ENCODE measurements at regions not wholly inside any gene's neighbourhood (a gene's known extent, or its start where the extent isn't known, plus 50 kb on each side); places are given as distances from the start of the nearest gene placed in this dataset.

GRCh38 chr3:124276539-124277143 lies 284.7 kb upstream of the ROPN1 start:
- no peak for TF ChIP-seq CTCF (IDR thresholded peaks at IDR 0.05; ENCODE audit: insufficient read depth, low read length)
- no peak for TF ChIP-seq REST (IDR thresholded peaks at IDR 0.05; ENCODE audit: insufficient replicate concordance, low read depth)
- no peak for TF ChIP-seq SPI1 (IDR thresholded peaks at IDR 0.05; ENCODE audit: borderline replicate concordance, low read depth)
- no peak for TF ChIP-seq GABPA (IDR thresholded peaks at IDR 0.05; ENCODE audit: low read depth)
- no peak for TF ChIP-seq POLR2AphosphoS5 (IDR thresholded peaks at IDR 0.05; ENCODE audit: low read depth)
- no peak overlapping the region for H3K4me3 ChIP-seq (replicated peaks; ENCODE audit: insufficient read depth, low read length)
- no peak overlapping the region for H3K27ac ChIP-seq (replicated peaks)
- no peak for DNase-seq (ENCODE audit: low read depth in 1 of 2, low spot score in 1 of 2)
- H3K27me3 ChIP-seq (ENCODE audit: insufficient read depth, poor library complexity, severe bottlenecking) = no peaks in the 10 kb centered on the region

- Histone ChIP-seq H3K27ac (replicated peaks) (no peak overlapping the region), H3K4me3 (replicated peaks; ENCODE audit: insufficient read depth, low read length) (no peak overlapping the region), H3K27me3 (ENCODE audit: insufficient read depth, poor library complexity, severe bottlenecking) (no peaks in the 10 kb centered on the region)
- TF ChIP-seq REST (IDR thresholded peaks at IDR 0.05; ENCODE audit: insufficient replicate concordance, low read depth) (no peak), GABPA (IDR thresholded peaks at IDR 0.05; ENCODE audit: low read depth) (no peak), SPI1 (IDR thresholded peaks at IDR 0.05; ENCODE audit: borderline replicate concordance, low read depth) (no peak)
- no peak for DNase-seq (ENCODE audit: low read depth in 1 of 2, low spot score in 1 of 2)
Measured at GRCh38 chr3:124277144-124277890, 285.4 kb upstream of the ROPN1 start.

GRCh38 chr3:124281453-124282316 lies 289.8 kb upstream of the ROPN1 start:
- TF ChIP-seq SPI1 (IDR thresholded peaks at IDR 0.05; ENCODE audit: borderline replicate concordance, low read depth) = no peak
- TF ChIP-seq GABPA (IDR thresholded peaks at IDR 0.05; ENCODE audit: low read depth) = no peak
- TF ChIP-seq CTCF (IDR thresholded peaks at IDR 0.05; ENCODE audit: insufficient read depth, low read length) = no peak
- TF ChIP-seq REST (IDR thresholded peaks at IDR 0.05; ENCODE audit: insufficient replicate concordance, low read depth) = no peak
- no peak for TF ChIP-seq POLR2AphosphoS5 (IDR thresholded peaks at IDR 0.05; ENCODE audit: low read depth)
- Histone ChIP-seq H3K27ac (replicated peaks) (no peak overlapping the region), H3K4me3 (replicated peaks; ENCODE audit: insufficient read depth, low read length) (no peak overlapping the region), H3K27me3 (ENCODE audit: insufficient read depth, poor library complexity, severe bottlenecking) (no peaks in the 10 kb centered on the region)
- no peak for DNase-seq (ENCODE audit: low read depth in 1 of 2, low spot score in 1 of 2)
